Medulla oblongata (tissue), 1 donor: ENCODE measurements at regions not wholly inside any gene's neighbourhood (a gene's known extent, or its start where the extent isn't known, plus 50 kb on each side); places are given as distances from the start of the nearest gene placed in this dataset.
"Not testable (repeated sequence)": the region's sequence is repeated elsewhere in the genome, so short reads cannot be mapped to it uniquely, and the experiment has no call there.

Experiments
- DNase-seq: peaks from one replicate; pipeline ENCODE4 v3.0.0-alpha.2; 2015; ENCODE audit errors: extremely low spot score

DNA sequence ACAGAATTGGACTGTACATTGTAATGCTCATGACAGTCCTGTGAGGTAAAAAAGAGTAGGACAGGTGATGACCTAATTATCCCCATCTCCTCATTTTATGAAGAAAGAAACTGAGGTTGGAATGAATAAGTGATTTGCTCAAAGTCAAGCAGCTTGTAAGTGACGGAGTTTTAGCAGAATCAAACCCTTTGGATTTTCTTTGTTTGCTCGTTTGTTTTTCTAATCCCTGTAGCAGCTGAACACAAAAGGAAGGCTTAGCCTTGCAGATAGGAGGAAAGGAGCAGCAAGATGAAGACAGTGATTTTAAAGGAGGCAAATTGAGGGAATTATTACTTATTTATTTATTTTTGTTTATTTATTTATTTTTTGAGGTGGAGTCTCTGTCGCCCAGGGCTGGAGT lies 528.4 kb upstream of the AMOT start:
- no peak for DNase-seq

DNA sequence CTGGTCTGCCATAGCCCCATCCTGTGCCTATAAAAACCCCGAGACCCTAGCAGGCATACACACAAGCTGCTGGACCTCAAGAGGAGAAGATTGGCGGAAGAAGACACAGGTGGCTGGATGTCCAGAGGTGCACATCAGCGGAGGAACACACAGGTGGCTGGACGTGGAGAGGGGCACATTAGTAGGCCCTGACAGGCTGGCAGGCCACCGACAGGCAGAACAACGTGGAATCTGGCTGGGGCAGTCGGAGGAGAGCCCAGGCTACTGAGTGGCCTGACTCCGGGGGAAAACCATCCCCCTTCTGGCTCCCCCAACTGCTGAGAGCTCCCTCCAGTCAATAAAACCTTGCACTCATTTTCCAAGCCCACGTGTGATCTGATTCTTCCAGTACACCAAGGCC lies 512.5 kb upstream of the AMOT start:
- DNase-seq, result no peak

- no peak for DNase-seq
These were observed 489.8 kb upstream of the AMOT start for GRCh38 chrX:113330416-113330815.

DNA sequence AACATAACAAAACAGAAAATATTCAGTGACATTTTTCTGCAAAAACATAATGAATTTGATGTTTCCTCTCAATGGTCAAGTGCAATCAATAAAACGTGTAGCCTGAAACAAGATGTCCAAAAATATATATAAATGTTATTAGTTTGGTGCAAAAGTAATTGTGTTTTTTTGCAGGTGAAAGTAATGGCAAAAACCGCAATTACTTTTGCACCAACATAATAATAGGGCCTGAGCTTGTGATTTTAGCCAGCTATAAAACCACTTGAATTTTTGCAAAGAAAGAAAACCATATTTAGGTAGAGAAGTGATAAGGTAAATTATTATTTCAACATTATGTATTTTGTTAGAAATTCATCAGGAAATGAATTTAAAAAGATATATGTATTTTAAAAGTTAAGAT lies 475.3 kb upstream of the AMOT start:
- no peak for DNase-seq

DNA sequence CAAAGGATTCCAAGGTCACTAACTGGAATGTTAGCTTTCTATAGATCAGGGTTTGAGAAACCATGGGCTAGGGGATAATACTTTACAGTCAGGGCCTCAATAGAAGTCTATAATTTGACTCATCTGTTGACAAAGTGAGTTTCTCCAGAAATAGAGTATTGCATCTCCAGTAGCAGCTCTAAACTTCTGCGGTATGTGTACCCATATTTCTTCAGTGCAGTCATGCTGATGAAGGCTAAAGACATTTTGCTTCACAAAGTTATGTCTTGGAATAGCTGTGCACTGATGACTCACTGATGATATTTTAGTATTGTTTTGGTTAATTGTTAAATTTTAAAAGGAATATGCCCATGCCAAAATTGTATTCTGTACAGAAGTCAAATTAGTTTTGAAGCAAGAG lies 464.9 kb upstream of the AMOT start:
- DNase-seq, result no peak

DNA sequence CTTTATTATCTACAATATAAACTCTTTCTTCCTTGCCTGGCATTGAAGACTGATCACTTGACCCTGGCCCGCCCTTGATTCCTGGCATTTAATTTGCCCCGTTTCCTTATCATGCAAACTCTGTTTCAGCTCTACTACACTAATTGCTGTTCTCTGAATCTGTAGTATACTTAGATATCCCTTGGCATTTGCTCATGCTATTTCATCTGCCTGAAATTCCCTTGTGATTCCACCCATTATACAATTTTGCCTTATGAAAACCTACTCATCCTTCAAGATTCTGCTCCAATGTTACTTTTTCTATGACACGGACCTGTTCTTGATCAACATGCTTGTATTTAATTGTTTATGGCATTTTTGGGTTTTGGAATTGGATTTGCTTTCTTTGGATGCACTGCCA lies 459.9 kb upstream of the AMOT start:
- DNase-seq, result no peak

- DNase-seq, result no peak
These were observed 456.8 kb upstream of the AMOT start for GRCh38 chrX:113297437-113297836.

DNA sequence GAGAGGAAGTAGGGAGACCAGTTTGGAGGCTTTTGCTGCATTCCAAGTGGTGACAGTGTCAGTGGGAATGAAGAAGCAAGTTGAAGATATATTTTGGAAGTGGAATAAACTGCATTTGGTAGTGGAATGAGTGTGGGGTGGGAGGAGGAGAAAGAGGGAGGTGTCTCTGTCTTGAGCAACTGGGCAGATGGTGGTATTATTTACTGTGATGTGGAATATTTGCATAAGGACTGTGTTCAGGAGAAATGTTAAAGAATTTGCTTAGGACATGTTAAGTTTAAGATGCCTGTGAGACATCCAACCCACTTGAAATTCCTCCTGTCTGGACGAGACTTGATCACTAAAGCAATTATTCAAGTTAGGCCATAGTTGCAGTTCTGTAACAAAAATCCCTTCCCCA lies 448.9 kb upstream of the AMOT start:
- DNase-seq, result no peak

- no peak for DNase-seq
These were observed 447.1 kb upstream of the AMOT start for GRCh38 chrX:113287761-113288160.

DNA sequence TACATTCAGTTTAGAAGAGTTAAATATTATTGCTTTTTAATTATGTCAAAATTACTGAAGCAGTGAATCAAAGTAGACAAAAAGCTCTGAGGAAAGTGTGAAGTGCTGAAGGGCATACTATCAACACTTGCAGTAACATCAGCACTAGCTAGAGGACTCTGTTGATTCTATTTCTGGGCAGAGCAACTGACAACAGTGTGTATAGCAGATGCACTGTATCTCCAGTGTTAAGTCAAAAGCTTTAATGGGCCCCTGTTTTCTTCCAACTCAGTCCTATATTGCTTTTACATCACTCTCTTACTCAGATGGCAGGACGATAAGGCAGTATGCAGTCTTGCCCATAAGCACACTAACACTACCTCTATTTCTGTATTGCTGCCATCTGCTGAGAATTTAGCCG lies 435.2 kb upstream of the AMOT start:
- no peak for DNase-seq

GRCh38 chrX:113274791-113275190 lies 434.2 kb upstream of the AMOT start:
- DNase-seq, result no peak

GRCh38 chrX:113274345-113274744 lies 433.7 kb upstream of the AMOT start:
- no peak for DNase-seq

- DNase-seq, result no peak
These were observed 428.6 kb upstream of the AMOT start for GRCh38 chrX:113269203-113269602.

DNA sequence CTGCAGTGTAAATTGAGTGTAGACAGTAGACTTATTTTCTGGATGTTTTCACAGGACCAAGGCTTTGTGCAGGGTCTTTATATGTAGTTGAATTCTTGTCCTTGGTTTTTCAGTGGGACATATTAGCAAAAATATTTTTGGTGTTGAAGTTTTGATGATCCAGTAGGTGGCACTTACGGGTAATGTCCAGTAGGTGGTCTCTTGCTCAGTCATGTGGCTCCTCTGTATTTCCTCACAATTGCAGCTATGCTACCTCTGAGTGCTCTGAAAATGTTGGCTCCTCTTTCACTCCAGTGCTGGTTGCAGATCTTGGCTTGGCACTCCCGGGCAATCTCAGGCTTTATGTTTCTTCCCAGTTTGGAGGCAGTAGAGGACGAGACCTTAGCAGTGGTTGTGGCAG lies 419.8 kb upstream of the AMOT start:
- no peak for DNase-seq

DNA sequence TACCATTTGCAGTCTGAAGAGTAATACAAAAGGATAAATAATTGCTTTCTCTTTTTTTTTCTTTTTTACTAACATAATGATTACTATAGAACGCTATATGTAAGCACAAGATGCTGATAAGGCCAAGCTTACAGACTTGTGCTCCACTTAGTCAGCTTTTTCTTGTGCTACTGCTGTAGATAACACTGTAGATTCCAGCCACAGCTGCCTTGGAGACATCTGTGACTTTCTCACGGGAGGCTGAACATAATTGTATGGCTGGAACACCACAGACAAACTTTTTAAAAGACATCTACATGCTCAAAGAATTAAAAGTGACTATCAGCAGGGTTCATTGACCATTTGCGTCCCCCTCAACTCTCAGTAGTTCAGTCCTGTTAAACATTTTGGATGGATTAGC lies 381.7 kb upstream of the AMOT start:
- DNase-seq, result no peak

DNA sequence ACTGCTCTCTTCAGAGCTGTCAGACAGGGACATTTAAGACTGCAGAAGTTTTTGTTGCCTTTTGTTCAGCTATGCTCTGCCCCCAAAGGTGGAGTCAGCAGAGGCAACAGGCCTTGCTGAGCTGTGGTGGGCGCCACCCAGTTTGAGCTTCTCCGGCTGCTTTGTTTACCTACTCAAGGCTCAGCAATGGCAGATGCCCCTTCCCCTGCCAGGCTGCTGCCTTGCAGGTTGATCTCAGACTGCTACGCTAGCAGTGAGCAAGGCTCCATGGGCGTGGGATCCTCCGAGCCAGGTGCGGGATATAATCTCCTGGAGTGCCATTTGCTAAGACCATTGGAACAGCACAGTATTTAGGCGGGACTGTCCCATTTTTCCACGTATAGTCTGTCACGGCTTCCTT lies 371.4 kb upstream of the AMOT start:
- no peak for DNase-seq

- no peak for DNase-seq
These were observed 362.0 kb upstream of the AMOT start for GRCh38 chrX:113202601-113203000.

- DNase-seq, result no peak
These were observed 355.3 kb upstream of the AMOT start for GRCh38 chrX:113195949-113196348.

DNA sequence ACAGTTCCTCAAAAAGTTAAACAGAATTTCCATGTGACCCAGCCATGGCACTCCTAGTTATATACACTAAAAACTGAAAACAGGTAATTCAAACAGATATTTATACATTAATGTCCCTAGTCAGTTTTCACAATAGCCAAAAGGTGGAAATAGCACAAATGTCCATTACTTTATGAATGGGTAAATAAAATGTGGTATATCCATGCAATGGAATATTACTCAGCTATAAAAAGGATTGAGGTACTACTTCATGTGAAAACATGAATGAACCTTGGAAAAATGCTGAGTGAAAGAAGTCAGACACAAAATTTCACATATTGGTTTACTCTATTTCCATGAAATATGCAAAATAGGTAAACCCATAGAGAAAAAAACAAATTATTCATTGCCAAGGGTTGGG lies 351.8 kb upstream of the AMOT start:
- DNase-seq, result no peak

GRCh38 chrX:113157496-113157895 lies 316.9 kb upstream of the AMOT start:
- DNase-seq, result no peak

- DNase-seq, result not testable (repeated sequence)
These were observed 313.7 kb upstream of the AMOT start for GRCh38 chrX:113154315-113154714.

DNA sequence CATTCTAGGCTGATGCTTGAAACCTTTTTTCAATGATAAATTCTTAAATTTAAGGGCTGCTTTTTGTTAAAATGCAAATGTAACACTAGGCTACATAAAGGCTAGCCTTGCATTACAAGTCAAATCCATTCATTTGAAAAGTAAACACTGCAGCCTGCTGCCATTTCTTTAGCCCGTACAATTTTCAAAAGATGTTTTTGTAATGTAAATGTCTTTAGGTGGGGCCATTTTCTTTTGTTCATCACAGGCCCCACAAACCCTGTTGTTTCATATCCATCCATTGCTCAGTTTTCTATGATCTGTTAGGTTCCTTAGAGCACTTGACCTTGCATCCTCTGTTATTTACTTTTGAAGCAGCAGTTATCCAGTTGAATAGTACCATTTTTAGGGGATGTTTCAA lies 296.2 kb upstream of the AMOT start:
- no peak for DNase-seq

GRCh38 chrX:113133316-113133715 lies 292.7 kb upstream of the AMOT start:
- no peak for DNase-seq

- DNase-seq, result no peak
These were observed 284.1 kb upstream of the AMOT start for GRCh38 chrX:113124693-113125092.

DNA sequence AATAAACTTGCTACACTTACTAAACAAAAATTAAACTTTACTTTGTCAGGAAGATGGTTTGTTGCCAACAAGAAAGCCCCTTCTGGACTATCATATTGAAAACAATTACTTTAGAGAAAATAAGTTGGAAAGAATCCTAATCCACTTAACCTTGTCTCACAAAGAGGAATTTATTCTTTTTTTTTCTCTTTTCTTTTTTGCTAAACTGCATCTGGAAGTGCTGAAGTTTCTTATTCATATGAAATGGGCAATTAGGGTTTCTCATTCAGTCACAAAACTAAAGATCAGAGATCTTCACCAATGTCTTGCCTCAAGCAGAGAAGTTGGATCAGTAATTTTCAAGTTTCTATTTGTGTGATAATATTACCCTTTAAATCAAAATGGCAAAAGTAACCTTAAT lies 234.9 kb upstream of the AMOT start:
- no peak for DNase-seq
